PFSK-1 (cell line): ENCODE measurements at regions not wholly inside any gene's neighbourhood (a gene's known extent, or its start where the extent isn't known, plus 50 kb on each side); places are given as distances from the start of the nearest gene placed in this dataset.

Experiments
- FOXP2 ChIP-seq: optimal IDR thresholded peaks from 2 replicates; pipeline ENCODE3; 2011; ENCODE audit warnings: borderline replicate concordance, control low read depth, inconsistent platforms; ENCODE audit not compliant: insufficient read depth; ENCODE audit errors: extremely low read length, extremely low read depth
- POLR2AphosphoS5 ChIP-seq: IDR thresholded peaks from 2 replicates; pipeline ENCODE4 v1.6.1; 2012; ENCODE audit warnings: low read depth, mild to moderate bottlenecking, control low read depth, low read length, moderate library complexity
- SIN3A ChIP-seq: IDR thresholded peaks from 2 replicates; pipeline ENCODE4 v1.6.1; 2012; ENCODE audit warnings: mild to moderate bottlenecking, low read length, moderate library complexity, borderline replicate concordance; ENCODE audit not compliant: insufficient read depth
- TAF1 ChIP-seq: IDR thresholded peaks from 2 replicates; pipeline ENCODE4 v1.6.1; 2012; ENCODE audit warnings: low read length, control low read depth, borderline replicate concordance; ENCODE audit not compliant: insufficient read depth
- TF ChIP-seq, protein P1 (sequence below), 2 experiments: IDR thresholded peaks; 2 replicates each; pipeline versions ENCODE4 v1.6.1 to v1.8.0; 2011 to 2012; ENCODE audit warnings: low read depth in 2 of 2, low read length in 2 of 2, control low read depth in 1 of 2, inconsistent platforms in 1 of 2, mild to moderate bottlenecking in 1 of 2, moderate library complexity in 1 of 2; ENCODE audit not compliant: insufficient read depth in 1 of 2

DNA sequence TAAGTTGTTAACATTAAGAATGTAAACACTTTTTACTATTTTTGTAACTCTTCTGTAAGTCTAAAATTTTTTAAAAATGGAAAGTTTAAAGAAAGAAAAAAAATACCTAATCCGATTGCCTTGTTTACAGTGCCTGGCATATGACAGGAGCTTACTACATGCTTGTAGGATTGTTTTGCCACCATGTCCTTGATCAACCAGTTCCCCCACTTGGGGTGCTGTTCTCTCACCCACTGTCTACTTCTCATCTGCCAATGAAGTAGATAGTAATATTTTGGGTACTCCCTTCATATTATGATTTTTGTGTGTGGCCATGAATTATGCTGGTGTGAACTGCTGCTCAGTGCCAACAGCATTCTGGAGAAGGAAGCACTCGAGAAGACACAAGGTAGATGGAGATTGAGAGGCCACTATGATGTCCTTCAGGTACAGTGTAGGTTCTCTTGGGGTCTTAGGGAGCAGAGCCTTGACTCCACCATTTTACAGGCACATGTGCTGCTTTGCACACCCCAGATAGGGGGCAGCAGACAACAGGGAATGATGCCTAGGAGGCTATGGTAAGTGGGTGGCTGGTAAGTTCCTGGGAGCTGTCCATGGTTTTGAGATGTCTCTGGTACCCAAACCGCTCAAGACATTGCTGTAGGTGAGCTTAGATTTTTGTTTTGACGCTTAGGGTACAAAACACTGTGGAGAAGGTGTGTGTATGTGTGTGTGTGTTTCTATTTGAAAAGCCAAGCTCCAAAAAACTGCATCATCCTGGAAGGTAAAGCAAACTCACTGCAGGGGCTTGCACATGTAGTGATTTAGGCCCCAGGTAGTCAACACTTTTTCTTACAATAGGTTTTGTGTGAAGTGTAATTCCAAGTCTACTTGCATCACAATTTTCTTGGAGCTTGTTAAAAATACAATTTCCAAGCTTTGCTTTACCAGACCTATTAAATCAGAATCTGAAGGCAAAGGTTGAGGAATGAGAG lies 494.5 kb upstream of the LARGE1 start:
- TF ChIP-seq POLR2AphosphoS5 (no peak), TAF1 (no peak)
- TF ChIP-seq, protein P1, sequence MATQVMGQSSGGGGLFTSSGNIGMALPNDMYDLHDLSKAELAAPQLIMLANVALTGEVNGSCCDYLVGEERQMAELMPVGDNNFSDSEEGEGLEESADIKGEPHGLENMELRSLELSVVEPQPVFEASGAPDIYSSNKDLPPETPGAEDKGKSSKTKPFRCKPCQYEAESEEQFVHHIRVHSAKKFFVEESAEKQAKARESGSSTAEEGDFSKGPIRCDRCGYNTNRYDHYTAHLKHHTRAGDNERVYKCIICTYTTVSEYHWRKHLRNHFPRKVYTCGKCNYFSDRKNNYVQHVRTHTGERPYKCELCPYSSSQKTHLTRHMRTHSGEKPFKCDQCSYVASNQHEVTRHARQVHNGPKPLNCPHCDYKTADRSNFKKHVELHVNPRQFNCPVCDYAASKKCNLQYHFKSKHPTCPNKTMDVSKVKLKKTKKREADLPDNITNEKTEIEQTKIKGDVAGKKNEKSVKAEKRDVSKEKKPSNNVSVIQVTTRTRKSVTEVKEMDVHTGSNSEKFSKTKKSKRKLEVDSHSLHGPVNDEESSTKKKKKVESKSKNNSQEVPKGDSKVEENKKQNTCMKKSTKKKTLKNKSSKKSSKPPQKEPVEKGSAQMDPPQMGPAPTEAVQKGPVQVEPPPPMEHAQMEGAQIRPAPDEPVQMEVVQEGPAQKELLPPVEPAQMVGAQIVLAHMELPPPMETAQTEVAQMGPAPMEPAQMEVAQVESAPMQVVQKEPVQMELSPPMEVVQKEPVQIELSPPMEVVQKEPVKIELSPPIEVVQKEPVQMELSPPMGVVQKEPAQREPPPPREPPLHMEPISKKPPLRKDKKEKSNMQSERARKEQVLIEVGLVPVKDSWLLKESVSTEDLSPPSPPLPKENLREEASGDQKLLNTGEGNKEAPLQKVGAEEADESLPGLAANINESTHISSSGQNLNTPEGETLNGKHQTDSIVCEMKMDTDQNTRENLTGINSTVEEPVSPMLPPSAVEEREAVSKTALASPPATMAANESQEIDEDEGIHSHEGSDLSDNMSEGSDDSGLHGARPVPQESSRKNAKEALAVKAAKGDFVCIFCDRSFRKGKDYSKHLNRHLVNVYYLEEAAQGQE (IDR thresholded peaks at IDR 0.05; ENCODE audit: insufficient read depth in 1 of 2, low read depth in 2 of 2, low read length in 2 of 2), result peak; percentile 80 to 96

DNA sequence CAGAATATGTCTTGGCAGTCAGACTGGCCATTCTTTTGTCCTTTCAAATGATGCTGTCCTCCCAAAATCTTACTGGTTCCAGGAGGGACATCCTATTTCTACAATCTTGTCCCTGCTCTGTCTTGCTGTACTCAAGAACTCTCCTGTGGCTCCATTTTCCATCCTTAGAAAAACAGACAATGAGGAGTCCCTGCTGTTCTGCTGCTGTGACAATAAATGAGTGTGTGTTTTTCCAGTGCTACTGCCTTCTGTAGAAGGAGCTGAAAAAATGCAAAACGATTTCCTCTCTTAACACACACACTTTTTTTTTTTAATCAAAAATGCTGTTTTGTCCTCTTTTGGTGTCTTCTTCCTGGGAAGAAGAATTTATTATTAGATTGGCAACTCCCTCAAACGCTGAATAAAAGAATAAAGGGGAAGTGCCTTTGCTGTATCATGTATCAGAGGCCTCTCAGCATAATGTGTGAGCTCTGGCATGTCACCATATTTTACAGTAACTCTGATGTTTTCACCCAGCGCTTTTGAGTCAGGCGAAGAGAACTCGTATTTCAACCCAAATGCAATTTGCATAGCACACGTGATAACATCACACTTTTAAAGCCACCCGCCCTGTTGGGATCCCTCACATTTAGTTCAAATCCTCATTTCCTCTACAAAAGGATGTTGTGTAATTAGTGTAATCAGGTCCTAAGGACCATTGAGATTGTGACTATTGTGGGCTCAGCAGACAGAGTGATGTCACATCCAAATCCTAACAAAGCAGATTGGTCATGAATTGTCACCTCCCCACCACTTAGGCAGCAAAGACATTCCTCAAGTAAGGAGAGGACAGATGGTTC lies 496.0 kb upstream of the LARGE1 start:
- TF ChIP-seq SIN3A (no peak), POLR2AphosphoS5 (no peak), TAF1 (no peak), FOXP2 (no peak)
- TF ChIP-seq, protein P1 (IDR thresholded peaks at IDR 0.05; ENCODE audit: insufficient read depth in 1 of 2, low read depth in 2 of 2, low read length in 2 of 2), result no peak

DNA sequence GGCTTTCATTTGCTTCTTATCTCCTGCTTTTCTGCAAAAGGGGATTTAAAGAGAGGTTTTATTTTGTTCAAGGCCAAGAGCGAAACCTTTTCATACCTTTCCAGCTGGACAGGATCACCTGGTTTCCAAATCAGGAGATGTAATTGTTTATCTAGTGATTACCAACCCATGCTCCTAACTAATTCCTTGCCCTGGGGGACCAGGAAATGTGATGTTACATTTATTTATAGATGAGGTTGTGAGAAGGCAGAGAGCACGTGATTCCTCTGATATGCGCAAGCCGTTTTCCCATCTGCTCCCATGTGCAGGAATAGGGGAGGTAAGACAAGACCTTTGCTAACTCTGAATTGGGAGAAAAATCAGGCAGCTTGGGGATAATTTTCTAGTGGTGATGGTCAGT lies 507.2 kb upstream of the LARGE1 start:
- TF ChIP-seq, protein P1 (IDR thresholded peaks at IDR 0.05; ENCODE audit: insufficient read depth in 1 of 2, low read depth in 2 of 2, low read length in 2 of 2), result no peak
- no peak for TF ChIP-seq POLR2AphosphoS5
- no peak for TF ChIP-seq SIN3A
- no peak for TF ChIP-seq FOXP2
- no peak for TF ChIP-seq TAF1

DNA sequence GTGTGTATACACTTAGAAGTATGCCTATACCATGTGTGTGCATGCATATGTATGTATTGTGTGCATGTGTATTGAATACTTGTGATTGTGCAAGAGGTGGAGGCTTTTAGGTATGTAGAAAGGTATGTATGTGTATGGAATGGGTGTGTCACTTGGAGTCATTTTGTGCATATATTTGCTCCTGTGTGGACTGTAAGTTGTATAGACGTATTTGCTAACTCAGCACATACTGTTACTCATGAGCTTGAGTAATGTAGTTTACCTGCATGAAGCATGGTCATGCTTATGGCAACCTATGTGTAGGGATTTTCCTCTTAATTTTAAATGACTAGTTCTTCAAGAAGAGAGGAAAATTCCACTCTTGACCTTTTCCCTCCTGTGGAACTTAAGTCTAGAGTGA lies 507.6 kb upstream of the LARGE1 start:
- TF ChIP-seq FOXP2 (no peak), TAF1 (no peak), POLR2AphosphoS5 (no peak), SIN3A (no peak)

DNA sequence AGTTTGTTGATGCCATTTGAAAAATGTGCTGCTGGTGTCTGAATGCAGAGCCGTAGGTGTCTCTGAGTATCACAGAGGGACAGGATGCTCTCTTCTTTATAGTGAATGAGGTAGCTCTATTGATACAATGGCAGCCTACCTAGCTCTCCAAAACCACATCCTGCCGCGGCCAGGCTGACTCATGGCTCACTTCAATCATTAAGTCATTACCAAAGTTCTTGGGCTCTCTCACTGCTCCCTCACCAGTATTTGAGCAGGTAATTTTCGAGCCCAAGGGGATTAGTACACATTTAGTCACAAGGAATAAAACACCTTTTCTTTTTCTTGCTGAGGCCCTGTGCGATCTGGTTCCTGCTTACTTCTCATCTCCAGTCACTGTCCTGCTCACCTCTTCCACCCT lies 509.0 kb upstream of the LARGE1 start:
- TF ChIP-seq TAF1 (no peak), SIN3A (no peak)
